DOHH2 (cell line): ENCODE measurements at regions not wholly inside any gene's neighbourhood (a gene's known extent, or its start where the extent isn't known, plus 50 kb on each side); places are given as distances from the start of the nearest gene placed in this dataset.

Source experiments
- H3F3A ChIP-seq: fragments of 200-600 bp; sonication (generic), shearing (Covaris generic); 2 replicates; pipeline ENCODE4 v1.6.0; 2016; ENCODE audit warnings: antibody characterized with exemption, mild to moderate bottlenecking; ENCODE audit not compliant: control insufficient read depth, insufficient read depth
- H3K27ac ChIP-seq: fragments of 200-600 bp; sonication (generic); 2 replicates; pipeline ENCODE4 v1.5.1; 2014; ENCODE audit warnings: low read depth, mild to moderate bottlenecking, low read length, moderate library complexity
- H3K27me3 ChIP-seq: fragments of 200-600 bp; sonication (generic); 2 replicates; pipeline ENCODE4 v1.6.1; 2014; ENCODE audit warnings: mild to moderate bottlenecking, low read length, mixed read lengths; ENCODE audit not compliant: control insufficient read depth
- H3K36me3 ChIP-seq: fragments of 200-600 bp; sonication (generic); 2 replicates; pipeline ENCODE4 v1.6.1; 2014; ENCODE audit warnings: mild to moderate bottlenecking, low read length, moderate library complexity, mixed read lengths; ENCODE audit not compliant: control insufficient read depth
- H3K4me1 ChIP-seq: fragments of 200-600 bp; sonication (generic); 2 replicates; pipeline ENCODE4 v1.6.1; 2014; ENCODE audit warnings: mild to moderate bottlenecking, low read length, mixed read lengths; ENCODE audit not compliant: control insufficient read depth
- H3K4me2 ChIP-seq: fragments of 200-600 bp; sonication (generic); 2 replicates; pipeline ENCODE4 v1.6.0; 2014; ENCODE audit warnings: mild to moderate bottlenecking, low read length, moderate library complexity
- H3K4me3 ChIP-seq: fragments of 200-600 bp; sonication (generic); 2 replicates; pipeline ENCODE4 v1.5.1; 2014; ENCODE audit warnings: mild to moderate bottlenecking, low read length, mixed read lengths
- H3K79me2 ChIP-seq: fragments of 200-600 bp; sonication (generic); 2 replicates; pipeline ENCODE4 v1.6.1; 2014; ENCODE audit warnings: mild to moderate bottlenecking, low read length, mixed read lengths; ENCODE audit not compliant: control insufficient read depth
- H3K9me2 ChIP-seq: fragments of 200-600 bp; sonication (generic); replicated peaks from 2 replicates; pipeline ENCODE4 v1.6.1; 2014; ENCODE audit warnings: mild to moderate bottlenecking, low read length, mixed read lengths; ENCODE audit not compliant: control insufficient read depth
- H3K9me3 ChIP-seq: fragments of 200-600 bp; sonication (generic); 2 replicates; pipeline ENCODE4 v1.6.1; 2014; ENCODE audit warnings: antibody characterized with exemption, low read length, mixed read lengths; ENCODE audit not compliant: control insufficient read depth, insufficient read depth
- H4K20me1 ChIP-seq: fragments of 200-600 bp; sonication (generic); 2 replicates; pipeline ENCODE4 v1.6.0; 2014; ENCODE audit warnings: low read depth, mild to moderate bottlenecking, antibody characterized with exemption, low read length, moderate library complexity; ENCODE audit not compliant: control insufficient read depth, insufficient read depth
- CTCF ChIP-seq: fragments of 200-600 bp; sonication (generic); IDR thresholded peaks from one replicate; pipeline ENCODE4 v1.5.1; 2014; ENCODE audit warnings: antibody characterized with exemption, mild to moderate bottlenecking, low read depth, low read length; ENCODE audit not compliant: poor library complexity, severe bottlenecking
- EZH2phosphoT487 ChIP-seq: fragments of 200-600 bp; sonication (generic); IDR thresholded peaks from 2 replicates; pipeline ENCODE4 v1.6.1; 2017; ENCODE audit warnings: borderline replicate concordance, mild to moderate bottlenecking, antibody characterized with exemption, low read length, moderate library complexity, mixed read lengths

DNA sequence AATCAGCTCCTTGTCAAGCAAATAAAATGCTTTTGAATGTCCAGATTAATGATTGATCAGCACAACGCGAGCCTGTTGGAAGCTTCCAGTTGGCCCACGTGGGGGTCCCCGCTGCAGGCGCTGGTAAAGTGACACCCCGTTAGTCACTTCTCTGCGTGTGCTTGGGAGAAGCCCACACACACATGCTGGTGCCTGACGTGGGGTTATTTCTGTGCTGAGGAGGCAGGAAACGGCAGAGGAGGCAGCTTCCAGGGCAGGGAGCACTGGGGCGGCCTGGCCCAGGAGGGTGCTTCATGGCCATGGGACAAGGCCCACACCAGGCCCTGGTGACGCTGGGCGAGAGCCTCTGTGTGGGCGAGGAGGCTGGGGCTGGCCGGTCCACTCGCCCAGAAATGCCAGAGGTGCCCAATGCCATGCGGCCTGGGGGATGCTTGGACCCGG, 101.5 kb downstream of the KIF26A start:
- Histone ChIP-seq H3K9me3 (peaks cover 9% of the 10 kb centered on the region; the same call in 1 of the 2 replicates), H4K20me1 (no peaks in the 10 kb centered on the region), H3K27ac (peak overlapping the region; percentile 82), H3K9me2 (no peaks in the 10 kb centered on the region), H3F3A (no peaks in the 10 kb centered on the region), H3K79me2 (no peaks in the 10 kb centered on the region), H3K4me1 (peaks cover 26% of the 10 kb centered on the region), H3K4me3 (peak overlapping the region; percentile 51), H3K27me3 (no peaks in the 10 kb centered on the region), H3K36me3 (no peaks in the 10 kb centered on the region), H3K4me2 (peak overlapping the region; percentile 69)
- TF ChIP-seq EZH2phosphoT487 (no peak), CTCF (no peak)

DNA sequence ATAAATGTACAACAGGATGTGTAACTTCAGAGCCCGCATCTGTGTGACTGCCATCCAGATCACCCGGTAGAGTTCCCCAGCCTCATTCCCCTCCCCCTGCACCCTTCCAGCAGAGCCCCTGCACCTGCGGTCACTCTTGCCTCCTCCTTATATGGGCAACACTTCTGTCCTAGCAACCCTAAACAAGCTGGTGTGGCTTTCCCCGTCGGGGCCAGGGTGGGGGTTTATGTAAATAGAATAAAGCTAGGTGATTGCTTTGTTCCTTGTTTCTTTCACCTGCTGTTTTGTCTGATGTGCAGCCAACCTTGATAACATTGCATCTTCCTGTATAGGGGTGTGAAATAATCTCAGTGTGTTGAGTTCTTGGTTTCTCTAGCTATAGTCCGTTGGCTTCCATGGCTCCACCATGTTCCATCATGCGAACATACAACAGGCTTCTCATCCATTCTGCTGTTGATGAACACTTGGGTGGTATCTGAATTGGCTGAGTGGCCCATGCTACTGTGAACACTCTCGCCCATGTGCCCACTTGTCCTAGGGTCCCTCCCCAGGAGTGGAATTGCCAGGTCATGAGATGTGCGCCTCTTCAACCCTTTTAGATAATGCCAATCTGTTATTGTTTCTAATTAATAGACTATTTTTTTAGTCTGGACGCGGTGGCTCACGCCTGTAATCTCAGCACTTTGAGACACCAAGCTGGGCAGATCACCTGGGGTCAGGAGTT, 102.2 kb downstream of the KIF26A start:
- Histone ChIP-seq H3K4me1 (peaks cover 26% of the 10 kb centered on the region), H3K27me3 (no peaks in the 10 kb centered on the region), H3K36me3 (no peaks in the 10 kb centered on the region), H3K27ac (peak overlapping the region; percentile 82), H3K4me3 (peak overlapping the region; percentile 51; the same call in 1 of the 2 replicates), H3K4me2 (peak overlapping the region; percentile 69), H4K20me1 (no peaks in the 10 kb centered on the region), H3F3A (no peaks in the 10 kb centered on the region), H3K79me2 (no peaks in the 10 kb centered on the region), H3K9me3 (peaks cover 13% of the 10 kb centered on the region; the same call in 1 of the 2 replicates), H3K9me2 (no peaks in the 10 kb centered on the region)
- TF ChIP-seq EZH2phosphoT487 (no peak), CTCF (no peak)

- no peak overlapping the region for H3K4me2 ChIP-seq
- no peaks in the 10 kb centered on the region for H4K20me1 ChIP-seq
- H3K79me2 ChIP-seq = no peaks in the 10 kb centered on the region
- H3K4me3 ChIP-seq = no peak overlapping the region
- TF ChIP-seq EZH2phosphoT487 (no peak), CTCF (no peak)
- no peak overlapping the region for H3K27ac ChIP-seq
- H3K9me2 ChIP-seq = no peaks in the 10 kb centered on the region
- H3K36me3 ChIP-seq = no peaks in the 10 kb centered on the region
- peaks cover 26% of the 10 kb centered on the region for H3K4me1 ChIP-seq
- H3K27me3 ChIP-seq = no peaks in the 10 kb centered on the region
- peaks cover 11% of the 10 kb centered on the region; the same call in 1 of the 2 replicates for H3K9me3 ChIP-seq
- H3F3A ChIP-seq = no peaks in the 10 kb centered on the region
Observed at GRCh38 chr14:104243200-104243599, 104.8 kb downstream of the KIF26A start.
